ENCODE measurements at regions not wholly inside any gene's neighbourhood (a gene's known extent, or its start where the extent isn't known, plus 50 kb on each side); places are given as distances from the start of the nearest gene placed in this dataset.

DNA sequence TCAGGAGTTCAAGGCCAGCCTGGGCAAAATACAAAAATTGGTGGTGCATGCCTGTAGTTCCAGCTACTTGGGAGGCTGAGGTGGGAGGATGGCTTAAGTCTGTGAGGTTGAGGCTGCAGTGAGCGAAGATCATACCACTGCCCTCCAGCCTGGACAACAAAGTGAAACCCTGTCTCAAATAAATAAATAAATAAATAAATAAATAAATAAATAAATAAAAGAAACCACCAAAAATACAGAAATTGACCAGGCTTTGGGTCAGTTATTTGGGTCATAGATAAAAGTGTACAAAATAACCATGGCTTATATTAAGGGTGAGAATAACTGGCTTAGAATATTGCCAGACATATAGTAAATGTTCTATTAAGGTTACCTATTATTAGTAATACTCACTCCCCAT lies 129.2 kb downstream of the NEUROD6 start:
- H2BK5ac ChIP-seq (ENCODE audit: insufficient read length, low read length) = no peak overlapping the region
- H2BK120ac ChIP-seq (ENCODE audit: low read depth, low read length, poor library complexity, severe bottlenecking) = no peak overlapping the region

More for the DNA sequence above, 129.2 kb downstream of the NEUROD6 start:
- Histone ChIP-seq H3K4ac (ENCODE audit: low read depth, low read length) (no peak overlapping the region), H3T11ph (ENCODE audit: low read length) (no peak overlapping the region), H4K20me1 (ENCODE audit: control insufficient read depth, insufficient read depth, insufficient read length) (no peaks in the 10 kb centered on the region), H2AFZ (ENCODE audit: low read length) (no peak overlapping the region), H2BK12ac (ENCODE audit: insufficient read length, low read depth, low read length) (no peak overlapping the region), H3K23ac (ENCODE audit: insufficient read length, low read depth, low read length) (no peak overlapping the region), H3K9ac (ENCODE audit: extremely low read depth, insufficient read length, low read length) (no peak overlapping the region), H4K8ac (replicated peaks; ENCODE audit: insufficient read length, low read depth, low read length) (no peak overlapping the region), H3K23me2 (ENCODE audit: insufficient read length, low read depth, low read length, poor library complexity, severe bottlenecking) (no peaks in the 10 kb centered on the region), H2AK5ac (ENCODE audit: insufficient read length, low read length) (no peak overlapping the region), H4K5ac (ENCODE audit: insufficient read length, low read depth, low read length) (no peak overlapping the region), H3K79me2 (ENCODE audit: insufficient read depth, low read length) (no peaks in the 10 kb centered on the region), H3K79me1 (ENCODE audit: insufficient read depth, low read depth, low read length, poor library complexity, severe bottlenecking) (no peaks in the 10 kb centered on the region), H3K27ac (ENCODE audit: insufficient read length, low read depth, low read length) (no peak overlapping the region), H3K56ac (ENCODE audit: insufficient read length, low read depth, low read length) (no peak overlapping the region), H3K18ac (ENCODE audit: insufficient read length, low read depth, low read length) (no peak overlapping the region), H3K4me2 (ENCODE audit: insufficient read depth, insufficient read length, low read length) (no peak overlapping the region), H2BK15ac (ENCODE audit: low read depth, low read length) (no peak overlapping the region), H3K27me3 (ENCODE audit: insufficient read depth, low read length) (no peaks in the 10 kb centered on the region), H3K9me3 (ENCODE audit: control insufficient read depth, low read depth, low read length) (no peaks in the 10 kb centered on the region), H3K4me1 (ENCODE audit: insufficient read depth, low read length) (no peaks in the 10 kb centered on the region), H4K91ac (ENCODE audit: insufficient read length, low read depth, low read length) (no peak overlapping the region), H2BK20ac (ENCODE audit: low read depth, low read length, poor library complexity, severe bottlenecking) (no peak overlapping the region), H3K14ac (ENCODE audit: insufficient read depth, low read length) (no peak overlapping the region)
- TF ChIP-seq, protein P1, sequence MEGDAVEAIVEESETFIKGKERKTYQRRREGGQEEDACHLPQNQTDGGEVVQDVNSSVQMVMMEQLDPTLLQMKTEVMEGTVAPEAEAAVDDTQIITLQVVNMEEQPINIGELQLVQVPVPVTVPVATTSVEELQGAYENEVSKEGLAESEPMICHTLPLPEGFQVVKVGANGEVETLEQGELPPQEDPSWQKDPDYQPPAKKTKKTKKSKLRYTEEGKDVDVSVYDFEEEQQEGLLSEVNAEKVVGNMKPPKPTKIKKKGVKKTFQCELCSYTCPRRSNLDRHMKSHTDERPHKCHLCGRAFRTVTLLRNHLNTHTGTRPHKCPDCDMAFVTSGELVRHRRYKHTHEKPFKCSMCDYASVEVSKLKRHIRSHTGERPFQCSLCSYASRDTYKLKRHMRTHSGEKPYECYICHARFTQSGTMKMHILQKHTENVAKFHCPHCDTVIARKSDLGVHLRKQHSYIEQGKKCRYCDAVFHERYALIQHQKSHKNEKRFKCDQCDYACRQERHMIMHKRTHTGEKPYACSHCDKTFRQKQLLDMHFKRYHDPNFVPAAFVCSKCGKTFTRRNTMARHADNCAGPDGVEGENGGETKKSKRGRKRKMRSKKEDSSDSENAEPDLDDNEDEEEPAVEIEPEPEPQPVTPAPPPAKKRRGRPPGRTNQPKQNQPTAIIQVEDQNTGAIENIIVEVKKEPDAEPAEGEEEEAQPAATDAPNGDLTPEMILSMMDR (conservative IDR thresholded peaks at IDR 0.05) = no peak
- Mint-ChIP-seq H3K4me1 (no peaks in the 10 kb centered on the region; a peak in 1 of 4 replicates), H3K9me3 (peaks cover 0 to 3% of the 10 kb centered on the region in 2 experiments; a peak in 1 of 5 replicates), H3K4me3 (no peak overlapping the region), H3K27ac (no peak overlapping the region), H3K27me3 (ENCODE audit: low read depth) (no peaks in the 10 kb centered on the region), H3K36me3 (ENCODE audit: insufficient read depth in 1 of 3, low read depth in 3 of 3) (no peaks in the 10 kb centered on the region)
- DNase-seq = no peak
- WGBS (ENCODE audit: extremely low coverage, insufficient read length, low lambda C conversion rate) = no CpG with 5 or more reads among the region's 1 CpG

Measured in H9 (cell line).